ENCODE measurements at regions not wholly inside any gene's neighbourhood (a gene's known extent, or its start where the extent isn't known, plus 50 kb on each side); places are given as distances from the start of the nearest gene placed in this dataset.

- TF ChIP-seq ZSCAN5A (tag by site-specific recombination; IDR thresholded peaks at IDR 0.05) (no peak), TCF7L2 (IDR thresholded peaks at IDR 0.05; ENCODE audit: borderline replicate concordance, low read depth, low read length) (no peak)
These were observed 891.5 kb downstream of the SLC16A7 start (continued) for GRCh38 chr12:60487284-60487683.

- TF ChIP-seq ZNF549 (tag by site-specific recombination; IDR thresholded peaks at IDR 0.05) (no peak), GLIS1 (tag by site-specific recombination; IDR thresholded peaks at IDR 0.05) (no peak), ZNF26 (tag by site-specific recombination; IDR thresholded peaks at IDR 0.05) (no peak), MZF1 (tag by site-specific recombination; IDR thresholded peaks at IDR 0.05; ENCODE audit: borderline replicate concordance) (no peak), REST (tag by site-specific recombination; IDR thresholded peaks at IDR 0.05) (no peak), MEIS1 (CRISPR knock-in tag; IDR thresholded peaks at IDR 0.05; ENCODE audit: borderline replicate concordance) (no peak), OSR2 (tag by site-specific recombination; IDR thresholded peaks at IDR 0.05) (no peak), ZBTB8A (tag by site-specific recombination; IDR thresholded peaks at IDR 0.05) (no peak), BCL11A (tag by site-specific recombination; IDR thresholded peaks at IDR 0.05; ENCODE audit: low read depth) (no peak), ELK4 (IDR thresholded peaks at IDR 0.05; ENCODE audit: borderline replicate concordance, low read depth, low read length) (no peak), ZNF623 (tag by site-specific recombination; IDR thresholded peaks at IDR 0.05) (no peak), ZNF518A (tag by site-specific recombination; conservative IDR thresholded peaks at IDR 0.05; ENCODE audit: low read depth) (no peak), ZNF426 (tag by site-specific recombination; IDR thresholded peaks at IDR 0.05) (no peak)
- CTCF ChIA-PET, result interaction anchor here (0.6 kb wide), 1 partner anchor 363 kb away, joined by 3 read pairs; no protein-coding TSS in a partner anchor
- POLR2A ChIA-PET, result no interaction called here
These were observed 893.2 kb downstream of the SLC16A7 start for GRCh38 chr12:60489071-60489470.

More at GRCh38 chr12:60489071-60489470, 893.2 kb downstream of the SLC16A7 start:
- H3K9me3 ChIP-seq (ENCODE audit: control insufficient read depth, insufficient read depth, low read depth, low read length), result no peaks in the 10 kb centered on the region
- H3K4me1 ChIP-seq (ENCODE audit: control insufficient read depth, insufficient read depth, low read length), result no peaks in the 10 kb centered on the region
- H3K36me3 ChIP-seq (ENCODE audit: control insufficient read depth in 2 of 2, insufficient read depth in 1 of 2, low read length in 2 of 2), result no peaks in the 10 kb centered on the region
- no peak overlapping the region for H3K4me3 ChIP-seq (ENCODE audit: low read depth, low read length)
- H3K27ac ChIP-seq (ENCODE audit: extremely low read depth, low read depth, low read length), result no peak overlapping the region

Measured in HEK293 (cell line).